H1 (cell line): ENCODE measurements at regions not wholly inside any gene's neighbourhood (a gene's known extent, or its start where the extent isn't known, plus 50 kb on each side); places are given as distances from the start of the nearest gene placed in this dataset.

ENCODE experiments used
- HDAC2 ChIP-seq, 2 experiments: fragments of 300-600 bp in 1 of 2; sonication (generic) in 1 of 2; IDR thresholded peaks; 2 replicates each; pipeline ENCODE4 v1.6.1; 2011 to 2012; ENCODE audit warnings: low read depth in 2 of 2, low read length in 2 of 2, mild to moderate bottlenecking in 2 of 2, moderate library complexity in 2 of 2, borderline replicate concordance in 1 of 2, inconsistent platforms in 1 of 2
- YY1 ChIP-seq: IDR thresholded peaks from 2 replicates; pipeline ENCODE4 v1.6.1; 2011; ENCODE audit warnings: low read depth, mild to moderate bottlenecking, low read length

DNA sequence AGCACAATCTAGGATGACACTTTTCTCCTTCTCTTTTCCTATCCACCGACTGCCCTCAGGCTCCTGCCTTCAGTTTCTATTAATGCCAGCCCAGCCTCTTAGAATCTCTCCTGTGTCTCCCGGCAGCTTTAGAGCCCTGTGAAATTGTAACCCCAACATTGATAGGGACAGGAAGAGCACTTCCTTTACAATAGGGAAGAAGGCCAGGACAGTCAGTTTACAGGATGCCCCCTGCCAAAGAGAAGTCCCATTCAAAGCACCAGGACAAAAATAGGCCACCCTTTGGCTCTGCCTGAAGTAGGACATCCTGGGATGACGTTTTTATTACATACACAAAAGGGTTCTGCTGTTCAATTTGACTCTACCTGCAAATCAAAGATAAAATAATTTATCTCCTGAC lies 64.7 kb upstream of the ANK3 start:
- TF ChIP-seq YY1, result no peak
- TF ChIP-seq HDAC2 (IDR thresholded peaks at IDR 0.05; ENCODE audit: borderline replicate concordance in 1 of 2, low read depth in 2 of 2, low read length in 2 of 2), result no peak
